Lower lobe of right lung (tissue), 2 donors: ENCODE measurements at regions not wholly inside any gene's neighbourhood (a gene's known extent, or its start where the extent isn't known, plus 50 kb on each side); places are given as distances from the start of the nearest gene placed in this dataset.

Experiments used
- ATAC-seq, 2 donors: fragments of 200-7000 bp; cut with Tn5 transposase; one replicate each; pipeline ENCODE4 v1.9.1; 2020 to 2022; ENCODE audit warnings: mild to moderate bottlenecking in 2 of 2, moderate library complexity in 2 of 2
- DNase-seq: peaks from one replicate; pipeline ENCODE4 v3.0.0-alpha.2; 2020
- H3K27ac ChIP-seq: fragments of 200-600 bp; one replicate; pipeline ENCODE4 v1.8.0; 2022
- H3K27me3 ChIP-seq: fragments of 200-600 bp; one replicate; pipeline ENCODE4 v1.8.0; 2022; ENCODE audit warnings: low read depth
- H3K36me3 ChIP-seq: fragments of 200-600 bp; one replicate; pipeline ENCODE4 v1.8.0; 2022; ENCODE audit warnings: mild to moderate bottlenecking
- H3K4me1 ChIP-seq: fragments of 200-600 bp; one replicate; pipeline ENCODE4 v1.8.0; 2022
- H3K4me3 ChIP-seq: fragments of 200-600 bp; one replicate; pipeline ENCODE4 v1.8.0; 2022; ENCODE audit warnings: mild to moderate bottlenecking
- H3K9me3 ChIP-seq: fragments of 200-600 bp; one replicate; pipeline ENCODE4 v1.8.0; 2022
- intact Hi-C: fragments of 100-400 bp; cut with DNase I; formaldehyde crosslinking; loops from one replicate; pipeline ENCODE4 v1.11.0; 2022
- TF ChIP-seq, protein P1 (sequence below): fragments of 200-600 bp; IDR thresholded peaks from one replicate; pipeline ENCODE4 v1.8.0; 2022; ENCODE audit warnings: antibody characterized with exemption, mild to moderate bottlenecking
- donor health status: DM: no; HTN: yes; CAD: no; lungs with severe emphysema.

DNA sequence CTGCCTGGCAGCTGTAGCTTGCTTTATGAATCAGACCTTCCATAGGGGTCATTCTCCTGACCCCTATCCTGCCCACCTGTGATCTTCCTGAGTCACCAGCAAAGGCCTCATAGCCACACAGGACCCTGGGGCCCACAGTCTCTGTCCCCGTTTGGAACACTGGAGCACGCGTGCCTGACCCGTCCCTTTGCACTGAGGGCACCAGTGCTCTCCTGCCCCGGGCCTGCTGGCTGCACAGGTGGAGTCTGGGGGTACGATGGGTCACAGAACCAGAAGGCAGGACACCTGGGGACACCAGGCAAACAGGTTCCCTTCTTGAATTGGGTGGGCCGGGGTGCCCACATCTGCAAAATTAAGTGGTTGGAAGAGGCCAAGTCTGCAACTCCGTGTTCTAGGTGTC is 97.2 kb downstream of the CPZ start:
- intact Hi-C loops: no loop called here
- H3K27ac ChIP-seq: no peak overlapping the region
- H3K4me1 ChIP-seq: no peaks in the 10 kb centered on the region
- peaks cover 34% of the 10 kb centered on the region for H3K27me3 ChIP-seq
- no peaks in the 10 kb centered on the region for H3K36me3 ChIP-seq
- no peaks in the 10 kb centered on the region for H3K9me3 ChIP-seq
- no peak overlapping the region for H3K4me3 ChIP-seq
- DNase-seq: no peak
- ATAC-seq: no peak
- TF ChIP-seq, protein P1, sequence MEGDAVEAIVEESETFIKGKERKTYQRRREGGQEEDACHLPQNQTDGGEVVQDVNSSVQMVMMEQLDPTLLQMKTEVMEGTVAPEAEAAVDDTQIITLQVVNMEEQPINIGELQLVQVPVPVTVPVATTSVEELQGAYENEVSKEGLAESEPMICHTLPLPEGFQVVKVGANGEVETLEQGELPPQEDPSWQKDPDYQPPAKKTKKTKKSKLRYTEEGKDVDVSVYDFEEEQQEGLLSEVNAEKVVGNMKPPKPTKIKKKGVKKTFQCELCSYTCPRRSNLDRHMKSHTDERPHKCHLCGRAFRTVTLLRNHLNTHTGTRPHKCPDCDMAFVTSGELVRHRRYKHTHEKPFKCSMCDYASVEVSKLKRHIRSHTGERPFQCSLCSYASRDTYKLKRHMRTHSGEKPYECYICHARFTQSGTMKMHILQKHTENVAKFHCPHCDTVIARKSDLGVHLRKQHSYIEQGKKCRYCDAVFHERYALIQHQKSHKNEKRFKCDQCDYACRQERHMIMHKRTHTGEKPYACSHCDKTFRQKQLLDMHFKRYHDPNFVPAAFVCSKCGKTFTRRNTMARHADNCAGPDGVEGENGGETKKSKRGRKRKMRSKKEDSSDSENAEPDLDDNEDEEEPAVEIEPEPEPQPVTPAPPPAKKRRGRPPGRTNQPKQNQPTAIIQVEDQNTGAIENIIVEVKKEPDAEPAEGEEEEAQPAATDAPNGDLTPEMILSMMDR: no peak

DNA sequence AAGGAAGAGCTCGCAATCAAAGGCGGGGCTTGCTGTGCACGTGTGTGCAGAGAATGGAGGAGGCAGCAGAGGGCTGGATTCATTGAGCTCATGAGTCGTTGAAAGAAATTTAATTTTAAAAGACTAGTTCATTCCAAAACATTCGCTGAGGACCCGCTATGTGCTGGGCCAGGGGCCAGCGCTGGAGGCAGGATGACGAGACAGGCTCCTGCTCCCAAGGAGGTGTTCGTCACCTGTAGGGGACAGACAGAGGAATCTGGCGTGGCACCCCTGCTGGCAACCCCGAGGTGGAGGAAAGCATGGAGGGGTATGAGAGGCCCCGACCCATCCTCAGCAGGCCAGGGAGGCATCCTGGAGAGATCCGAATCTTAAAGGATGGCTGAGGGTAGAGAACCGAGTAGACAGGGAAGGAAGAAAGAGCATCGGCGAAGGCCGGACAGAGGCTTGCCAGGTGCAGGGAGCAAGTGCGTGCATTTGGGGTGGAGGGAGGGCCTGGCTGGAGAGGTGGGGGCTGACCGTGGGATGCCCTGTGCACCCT is 96.4 kb downstream of the CPZ start:
- DNase-seq: peak; percentile 10
- intact Hi-C loops: no loop called here
- no peak overlapping the region for H3K27ac ChIP-seq
- no peak for ATAC-seq
- TF ChIP-seq, protein P1: no peak
- H3K4me1 ChIP-seq: no peaks in the 10 kb centered on the region
- H3K4me3 ChIP-seq: no peak overlapping the region
- H3K36me3 ChIP-seq: no peaks in the 10 kb centered on the region
- peaks cover 33% of the 10 kb centered on the region for H3K27me3 ChIP-seq
- H3K9me3 ChIP-seq: no peaks in the 10 kb centered on the region

DNA sequence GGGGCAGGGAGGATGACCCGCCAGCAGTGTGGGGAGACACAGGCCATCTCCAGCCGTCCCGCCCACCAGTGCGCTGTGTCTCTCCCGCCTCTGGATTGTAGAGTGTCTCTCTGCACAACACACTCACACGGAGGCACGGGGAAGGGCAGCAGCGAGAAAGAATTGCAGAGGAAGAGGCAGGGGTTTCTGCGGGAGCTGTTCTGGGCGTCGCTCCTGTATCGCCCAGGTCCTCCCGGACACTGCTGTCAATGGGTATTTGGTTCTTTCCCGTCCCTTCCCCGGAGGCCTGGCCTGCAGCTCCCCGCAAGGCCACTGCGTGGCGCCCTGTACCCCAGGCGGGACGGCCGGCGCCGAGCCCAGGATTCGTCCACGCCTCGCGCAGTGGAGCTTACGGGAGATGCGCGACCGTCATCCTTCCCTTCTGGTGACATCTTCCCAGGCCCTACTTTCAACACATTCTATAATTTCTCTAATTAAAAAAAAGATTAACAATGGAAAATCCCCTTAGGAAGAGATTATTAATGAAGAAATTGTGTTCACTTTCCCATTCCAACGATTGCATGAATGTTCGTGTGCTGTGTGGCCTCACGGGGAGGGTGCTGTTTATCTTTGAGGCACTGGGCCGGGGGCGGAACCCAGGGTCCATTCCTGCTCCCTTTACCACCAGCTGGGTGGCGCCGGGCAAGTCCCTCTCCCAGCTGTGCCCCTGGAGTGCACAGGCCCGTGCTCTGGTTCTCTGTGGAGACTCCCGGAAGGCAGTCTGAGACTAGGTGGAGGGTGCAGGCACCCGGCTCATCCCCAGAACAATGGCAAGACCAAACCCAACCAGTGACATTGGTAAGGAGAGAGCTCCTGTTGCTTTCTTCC is 95.7 kb downstream of the CPZ start:
- peaks cover 33% of the 10 kb centered on the region for H3K27me3 ChIP-seq
- no peaks in the 10 kb centered on the region for H3K36me3 ChIP-seq
- TF ChIP-seq, protein P1: peak; percentile 48
- H3K4me1 ChIP-seq: no peaks in the 10 kb centered on the region
- H3K9me3 ChIP-seq: no peaks in the 10 kb centered on the region
- H3K27ac ChIP-seq: no peak overlapping the region
- intact Hi-C loops: no loop called here
- ATAC-seq: peak; percentile 41 to 60
- peak; percentile 24 for DNase-seq
- no peak overlapping the region for H3K4me3 ChIP-seq

DNA sequence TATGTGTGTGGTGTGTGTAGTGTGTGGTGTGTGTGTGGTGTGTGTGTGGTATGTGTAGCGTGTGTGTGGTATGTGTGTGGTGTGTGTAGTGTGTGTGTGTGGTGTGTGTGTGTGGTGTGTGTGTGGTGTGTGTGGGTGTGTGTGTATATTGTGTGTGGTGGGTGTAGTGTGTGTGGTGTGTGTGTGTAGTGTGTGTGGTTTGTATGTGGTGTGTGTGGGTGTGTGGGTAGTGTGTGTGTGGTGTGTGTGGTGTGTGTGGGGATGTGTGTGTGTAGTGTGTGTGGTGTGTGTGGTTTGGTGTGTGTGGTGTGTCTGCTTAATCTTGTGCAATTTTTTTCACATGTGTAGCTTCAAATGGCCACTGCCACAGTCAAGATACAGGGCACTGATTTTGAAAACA is 94.5 kb downstream of the CPZ start:
- no peaks in the 10 kb centered on the region for H3K4me1 ChIP-seq
- H3K27me3 ChIP-seq: peaks cover 33% of the 10 kb centered on the region
- intact Hi-C loops: no loop called here
- H3K36me3 ChIP-seq: no peaks in the 10 kb centered on the region
- H3K27ac ChIP-seq: no peak overlapping the region
- no peak for DNase-seq
- H3K9me3 ChIP-seq: no peaks in the 10 kb centered on the region
- no peak overlapping the region for H3K4me3 ChIP-seq
- no peak for ATAC-seq
- TF ChIP-seq, protein P1: no peak

DNA sequence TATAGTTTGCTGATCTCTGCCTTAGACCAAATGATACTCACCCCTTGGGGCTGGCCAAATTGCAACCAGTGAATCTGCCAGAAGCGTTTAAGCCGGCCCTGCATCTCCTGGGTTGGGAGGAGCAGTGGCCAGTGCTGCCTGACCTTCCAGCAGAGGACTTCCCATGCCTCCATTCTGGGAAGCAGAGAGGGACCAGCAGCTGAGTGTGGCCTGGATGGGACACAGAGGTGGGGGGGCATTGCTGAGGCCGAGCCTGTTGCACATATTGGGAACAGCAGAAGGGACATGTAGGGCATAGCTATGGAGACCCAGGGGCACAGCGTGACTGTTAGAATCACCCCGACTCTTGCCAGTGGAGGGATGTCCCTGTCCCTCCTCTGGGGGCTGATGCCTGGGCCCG is 93.3 kb downstream of the CPZ start:
- H3K4me1 ChIP-seq: no peaks in the 10 kb centered on the region
- ATAC-seq (no peak), DNase-seq (peak; percentile 24)
- no peak overlapping the region for H3K4me3 ChIP-seq
- TF ChIP-seq, protein P1: no peak
- no peaks in the 10 kb centered on the region for H3K36me3 ChIP-seq
- intact Hi-C loops: no loop called here
- H3K9me3 ChIP-seq: no peaks in the 10 kb centered on the region
- H3K27me3 ChIP-seq: peaks cover 33% of the 10 kb centered on the region
- H3K27ac ChIP-seq: no peak overlapping the region
